PC-3 (cell line): ENCODE measurements at regions not wholly inside any gene's neighbourhood (a gene's known extent, or its start where the extent isn't known, plus 50 kb on each side); places are given as distances from the start of the nearest gene placed in this dataset.

Experiments
- ATAC-seq: fragments of 200-7000 bp; cut with Tn5 transposase; 2 replicates; pipeline ENCODE4 v1.9.1; 2020; ENCODE audit warnings: mild to moderate bottlenecking, moderate library complexity
- BruUV-seq: library from RNA; stranded (reverse); fragments of 400-500 nt; replicated peaks from 2 replicates; lab custom pipeline; 2021; lab: Mats Ljungman, UMichigan
- CTCF ChIA-PET: fragments of 300-600 bp; sonication (Branson Sonifier 250); formaldehyde crosslinking; loops from one replicate; lab custom pipeline; 2022; ENCODE audit warnings: antibody characterized with exemption; lab: Charles Lee
- POLR2A ChIA-PET: fragments of 300-600 bp; sonication (Branson Sonifier 250); formaldehyde crosslinking; loops from one replicate; lab custom pipeline; 2022; ENCODE audit warnings: antibody characterized with exemption; ENCODE audit not compliant: unreplicated experiment; lab: Charles Lee
- DNase-seq: peaks from one replicate; pipeline ENCODE4 v3.0.0-alpha.2; 2015
- H2AFZ ChIP-seq: fragments of 300-600 bp; sonication (generic); 2 replicates; pipeline ENCODE4 v1.6.0; 2016; ENCODE audit warnings: antibody characterized with exemption, low read length
- H3F3A ChIP-seq: fragments of 300-600 bp; sonication (generic); one replicate; pipeline ENCODE4 v1.6.0; 2017; ENCODE audit warnings: antibody characterized with exemption, low read length, control low read depth, mild to moderate bottlenecking; ENCODE audit not compliant: unreplicated experiment
- H3K27ac ChIP-seq: fragments of 300-600 bp; sonication (generic); 2 replicates; pipeline ENCODE4 v1.5.1; 2016; ENCODE audit warnings: mild to moderate bottlenecking, low read length
- H3K27me3 ChIP-seq: fragments of 300-600 bp; sonication (generic); 2 replicates; pipeline ENCODE4 v1.6.1; 2016; ENCODE audit warnings: low read length, mixed read lengths
- H3K36me3 ChIP-seq: fragments of 300-600 bp; sonication (generic); 2 replicates; pipeline ENCODE4 v1.6.1; 2016; ENCODE audit warnings: low read depth, mixed run types, low read length, mixed read lengths
- H3K4me1 ChIP-seq: fragments of 300-600 bp; sonication (generic); 2 replicates; pipeline ENCODE4 v1.5.1; 2016; ENCODE audit warnings: low read length; ENCODE audit not compliant: insufficient read depth
- H3K4me2 ChIP-seq: fragments of 300-600 bp; sonication (generic); 2 replicates; pipeline ENCODE4 v1.6.0; 2016; ENCODE audit warnings: low read length
- H3K4me3 ChIP-seq: fragments of 300-600 bp; sonication (generic); 2 replicates; pipeline ENCODE4 v1.5.1; 2016; ENCODE audit warnings: mild to moderate bottlenecking, low read length, mixed read lengths
- H3K79me2 ChIP-seq: fragments of 300-600 bp; sonication (generic); 2 replicates; pipeline ENCODE4 v1.6.1; 2017; ENCODE audit warnings: low read length, mixed read lengths
- H3K9ac ChIP-seq: fragments of 300-600 bp; sonication (generic); 2 replicates; pipeline ENCODE4 v1.6.0; 2016; ENCODE audit warnings: mild to moderate bottlenecking, low read length
- H3K9me2 ChIP-seq: fragments of 300-600 bp; sonication (generic); replicated peaks from 2 replicates; pipeline ENCODE4 v1.6.1; 2016; ENCODE audit warnings: mixed run types, low read length, mixed read lengths
- H3K9me3 ChIP-seq: fragments of 300-600 bp; sonication (generic); 2 replicates; pipeline ENCODE4 v1.6.1; 2016; ENCODE audit warnings: low read length, mixed read lengths
- H4K20me1 ChIP-seq: fragments of 300-600 bp; sonication (generic); 2 replicates; pipeline ENCODE4 v1.6.1; 2016; ENCODE audit warnings: low read length, mixed read lengths
- CTCF ChIP-seq: fragments of 300-600 bp; sonication (generic); conservative IDR thresholded peaks from 2 replicates; pipeline ENCODE4 v1.5.1; 2017; ENCODE audit warnings: antibody characterized with exemption, low read depth, mild to moderate bottlenecking, low read length
- EZH2 ChIP-seq: fragments of 300-600 bp; sonication (generic); IDR thresholded peaks from one replicate; pipeline ENCODE4 v1.6.1; 2017; ENCODE audit warnings: antibody characterized with exemption, mild to moderate bottlenecking, low read length; ENCODE audit not compliant: unreplicated experiment
- EZH2phosphoT487 ChIP-seq: fragments of 300-600 bp; sonication (generic); IDR thresholded peaks from 2 replicates; pipeline ENCODE4 v1.6.1; 2018; ENCODE audit warnings: mild to moderate bottlenecking, antibody characterized with exemption, low read length, borderline replicate concordance
- intact Hi-C: fragments of 100-400 bp; cut with micrococcal nuclease; formaldehyde crosslinking; loops from 2 replicates; pipeline ENCODE4 v1.9.0; 2023

- H3K27me3 ChIP-seq, result no peaks in the 10 kb centered on the region
- no peak overlapping the region for H3K27ac ChIP-seq
- BruUV-seq, result no TSS peak
- H3K9me3 ChIP-seq, result no peaks in the 10 kb centered on the region
- no peaks in the 10 kb centered on the region for H3K9me2 ChIP-seq
- H2AFZ ChIP-seq, result no peak overlapping the region
- H3K36me3 ChIP-seq, result peaks cover 56% of the 10 kb centered on the region
- intact Hi-C loops, result no loop called here
- TF ChIP-seq EZH2phosphoT487, result no peak
- TF ChIP-seq CTCF, result no peak
- TF ChIP-seq EZH2, result no peak
- peaks cover 98% of the 10 kb centered on the region for H3K79me2 ChIP-seq
- CTCF ChIA-PET, result no interaction called here
- ATAC-seq (no peak), DNase-seq (no peak)
- no peaks in the 10 kb centered on the region for H4K20me1 ChIP-seq
- H3K4me1 ChIP-seq, result peaks cover 4% of the 10 kb centered on the region; the same call in 1 of the 2 replicates
- no peak overlapping the region for H3K4me2 ChIP-seq
- POLR2A ChIA-PET, result no interaction called here
- H3K4me3 ChIP-seq, result no peak overlapping the region
- no peaks in the 10 kb centered on the region for H3F3A ChIP-seq
- H3K9ac ChIP-seq, result no peak overlapping the region
These were observed 588.3 kb upstream of the DIPK2B start for GRCh38 chrX:45788941-45789348.

DNA sequence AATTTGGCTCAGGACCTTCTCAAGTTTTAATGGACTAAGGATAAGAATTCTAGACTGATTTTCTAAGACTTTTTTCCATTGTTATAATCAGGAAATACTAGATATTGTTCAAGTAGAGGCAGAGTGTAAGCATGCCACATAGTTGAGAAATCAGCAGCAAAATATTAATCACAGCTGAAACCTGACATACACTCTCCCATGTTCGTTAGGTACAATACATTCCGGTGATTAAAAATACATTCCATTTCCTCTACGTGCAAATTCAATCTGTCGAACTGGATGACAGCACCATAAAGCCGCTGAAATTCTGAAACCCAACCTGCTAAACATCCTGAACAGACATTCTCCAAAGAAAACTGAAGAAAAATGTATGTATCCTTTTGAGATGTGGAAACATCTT is 587.6 kb upstream of the DIPK2B start:
- H3K27ac ChIP-seq, result no peak overlapping the region
- intact Hi-C loops, result no loop called here

More for the DNA sequence above, 587.6 kb upstream of the DIPK2B start:
- no peaks in the 10 kb centered on the region for H3F3A ChIP-seq
- H3K9me2 ChIP-seq, result no peaks in the 10 kb centered on the region
- no TSS peak for BruUV-seq
- no peak overlapping the region for H3K4me2 ChIP-seq
- ATAC-seq (no peak), DNase-seq (no peak)
- H3K4me1 ChIP-seq, result peaks cover 8% of the 10 kb centered on the region; the same call in 1 of the 2 replicates
- H3K9ac ChIP-seq, result no peak overlapping the region
- ChIA-PET POLR2A (no interaction called here), CTCF (no interaction called here)
- no peak overlapping the region for H2AFZ ChIP-seq
- H3K36me3 ChIP-seq, result peaks cover 53% of the 10 kb centered on the region
- H3K27me3 ChIP-seq, result no peaks in the 10 kb centered on the region
- H4K20me1 ChIP-seq, result no peaks in the 10 kb centered on the region
- TF ChIP-seq CTCF (no peak), EZH2phosphoT487 (no peak), EZH2 (no peak)
- H3K4me3 ChIP-seq, result no peak overlapping the region
- H3K9me3 ChIP-seq, result no peaks in the 10 kb centered on the region
- peaks cover 98% of the 10 kb centered on the region for H3K79me2 ChIP-seq
